ENCODE measurements at regions not wholly inside any gene's neighbourhood (a gene's known extent, or its start where the extent isn't known, plus 50 kb on each side); places are given as distances from the start of the nearest gene placed in this dataset.

GRCh38 chr16:51868631-51869030, 678.3 kb downstream of the TOX3 start:
- no peak overlapping the region for H2AFZ ChIP-seq (ENCODE audit: low read depth, low read length)
- no peaks in the 10 kb centered on the region for H3K27me3 ChIP-seq (ENCODE audit: low read depth, low read length)
- no peaks in the 10 kb centered on the region for H3K4me1 ChIP-seq (ENCODE audit: low read length)
- H3K79me2 ChIP-seq (ENCODE audit: low read length): no peaks in the 10 kb centered on the region
- no peaks in the 10 kb centered on the region for H3K36me3 ChIP-seq (replicated peaks; ENCODE audit: low read depth, low read length)
- no peak overlapping the region for H3K4me2 ChIP-seq (ENCODE audit: low read length)
- H3K9me3 ChIP-seq (ENCODE audit: insufficient read depth, low read length): no peaks in the 10 kb centered on the region
- H3K27ac ChIP-seq (ENCODE audit: low read length): no peak overlapping the region
- H4K20me1 ChIP-seq (ENCODE audit: insufficient read depth, low read length): no peaks in the 10 kb centered on the region
- H3K9ac ChIP-seq (ENCODE audit: low read length): no peak overlapping the region
- TF ChIP-seq EZH2phosphoT487 (IDR thresholded peaks at IDR 0.05; ENCODE audit: low read depth): no peak
- TF ChIP-seq CTCF (IDR thresholded peaks at IDR 0.05; ENCODE audit: low read depth, low read length): no peak
- no peak overlapping the region for H3K4me3 ChIP-seq (ENCODE audit: low read length)

- Histone ChIP-seq H3K36me3 (replicated peaks; ENCODE audit: low read depth, low read length) (no peaks in the 10 kb centered on the region), H3K4me3 (ENCODE audit: low read length) (no peak overlapping the region), H2AFZ (ENCODE audit: low read depth, low read length) (no peak overlapping the region), H3K79me2 (ENCODE audit: low read length) (no peaks in the 10 kb centered on the region), H4K20me1 (ENCODE audit: insufficient read depth, low read length) (no peaks in the 10 kb centered on the region), H3K27me3 (ENCODE audit: low read depth, low read length) (no peaks in the 10 kb centered on the region), H3K27ac (ENCODE audit: low read length) (no peak overlapping the region), H3K4me1 (ENCODE audit: low read length) (no peaks in the 10 kb centered on the region), H3K9me3 (ENCODE audit: insufficient read depth, low read length) (no peaks in the 10 kb centered on the region), H3K9ac (ENCODE audit: low read length) (no peak overlapping the region), H3K4me2 (ENCODE audit: low read length) (no peak overlapping the region)
- TF ChIP-seq CTCF (IDR thresholded peaks at IDR 0.05; ENCODE audit: low read depth, low read length): no peak
- no peak for TF ChIP-seq EZH2phosphoT487 (IDR thresholded peaks at IDR 0.05; ENCODE audit: low read depth)
Observed at GRCh38 chr16:51867386-51868065, 679.4 kb downstream of the TOX3 start.

- TF ChIP-seq CTCF (IDR thresholded peaks at IDR 0.05; ENCODE audit: low read depth, low read length) (no peak), EZH2phosphoT487 (IDR thresholded peaks at IDR 0.05; ENCODE audit: low read depth) (no peak)
- H3K27ac ChIP-seq (ENCODE audit: low read length): no peak overlapping the region
- H3K4me2 ChIP-seq (ENCODE audit: low read length): no peak overlapping the region
- H3K36me3 ChIP-seq (replicated peaks; ENCODE audit: low read depth, low read length): no peaks in the 10 kb centered on the region
- H3K4me3 ChIP-seq (ENCODE audit: low read length): no peak overlapping the region
- no peaks in the 10 kb centered on the region for H4K20me1 ChIP-seq (ENCODE audit: insufficient read depth, low read length)
- no peak overlapping the region for H3K9ac ChIP-seq (ENCODE audit: low read length)
- H3K9me3 ChIP-seq (ENCODE audit: insufficient read depth, low read length): no peaks in the 10 kb centered on the region
- no peaks in the 10 kb centered on the region for H3K4me1 ChIP-seq (ENCODE audit: low read length)
- H2AFZ ChIP-seq (ENCODE audit: low read depth, low read length): no peak overlapping the region
- no peaks in the 10 kb centered on the region for H3K27me3 ChIP-seq (ENCODE audit: low read depth, low read length)
- no peaks in the 10 kb centered on the region for H3K79me2 ChIP-seq (ENCODE audit: low read length)
Observed at GRCh38 chr16:51864575-51864974, 682.4 kb downstream of the TOX3 start.

- TF ChIP-seq EZH2phosphoT487 (IDR thresholded peaks at IDR 0.05; ENCODE audit: low read depth) (no peak), CTCF (IDR thresholded peaks at IDR 0.05; ENCODE audit: low read depth, low read length) (no peak)
- H3K79me2 ChIP-seq (ENCODE audit: low read length): no peaks in the 10 kb centered on the region
- no peak overlapping the region for H3K27ac ChIP-seq (ENCODE audit: low read length)
- no peaks in the 10 kb centered on the region for H3K9me3 ChIP-seq (ENCODE audit: insufficient read depth, low read length)
- no peak overlapping the region for H3K4me2 ChIP-seq (ENCODE audit: low read length)
- H4K20me1 ChIP-seq (ENCODE audit: insufficient read depth, low read length): no peaks in the 10 kb centered on the region
- H3K4me1 ChIP-seq (ENCODE audit: low read length): no peaks in the 10 kb centered on the region
- H3K27me3 ChIP-seq (ENCODE audit: low read depth, low read length): no peaks in the 10 kb centered on the region
- H3K4me3 ChIP-seq (ENCODE audit: low read length): no peak overlapping the region
- no peak overlapping the region for H3K9ac ChIP-seq (ENCODE audit: low read length)
- no peak overlapping the region for H2AFZ ChIP-seq (ENCODE audit: low read depth, low read length)
- no peaks in the 10 kb centered on the region for H3K36me3 ChIP-seq (replicated peaks; ENCODE audit: low read depth, low read length)
Observed at GRCh38 chr16:51854401-51854951, 692.5 kb downstream of the TOX3 start.
